Adrenal gland (tissue), 9 donors: ENCODE measurements at regions not wholly inside any gene's neighbourhood (a gene's known extent, or its start where the extent isn't known, plus 50 kb on each side); places are given as distances from the start of the nearest gene placed in this dataset.

Experiments
- DNase-seq, 7 donors: peaks; one replicate each; pipeline ENCODE4 v3.0.0-alpha.2; 2019 to 2020
- H3K27ac ChIP-seq, 5 donors: fragments of 200-600 bp; sonication (generic) in 4 of 5; 1 replicate in 3 of 5; 2 replicates in 2 of 5; pipeline versions ENCODE4 v1.5.1 to v1.8.0; 2016 to 2020; ENCODE audit warnings: mild to moderate bottlenecking in 1 of 5
- H3K27me3 ChIP-seq: fragments of 200-600 bp; 2 replicates; pipeline ENCODE4 v1.8.0; 2021
- H3K36me3 ChIP-seq, 2 donors: fragments of 200-600 bp; replicated peaks in 1 of 2; 1 replicate in 1 of 2; 2 replicates in 1 of 2; pipeline versions ENCODE4 v1.5.1 to v1.8.0; 2018 to 2022
- H3K4me1 ChIP-seq, 2 donors: fragments of 200-600 bp; replicated peaks in 1 of 2; 1 replicate in 1 of 2; 2 replicates in 1 of 2; pipeline versions ENCODE4 v1.5.1 to v1.8.0; 2018 to 2021
- H3K4me3 ChIP-seq, 4 donors: fragments of 200-600 bp; sonication (generic) in 3 of 4; one replicate each; pipeline ENCODE4 v1.5.1; 2016 to 2018
- H3K9me3 ChIP-seq, 3 donors: fragments of 200-600 bp; sonication (generic) in 1 of 3; replicated peaks in 1 of 3; 1 replicate in 2 of 3; 2 replicates in 1 of 3; pipeline versions ENCODE4 v1.5.1 to v1.8.0; 2016 to 2021
- POLR2A ChIP-seq, 2 donors: fragments of 450-650 bp; IDR thresholded peaks; one replicate each; pipeline ENCODE4 v1.6.1; 2017; ENCODE audit warnings: antibody characterized with exemption in 2 of 2, mild to moderate bottlenecking in 2 of 2, moderate library complexity in 1 of 2
- WGBS, 4 donors: extraction: QIAGEN DNeasy Blood & Tissue Kit in 2 of 4; methylation state at CpG; one replicate each; pipeline versions ENCODE4 v1.1.5 to v1.1.7; 2013 to 2017; 5-methylcytosine and 5-hydroxymethylcytosine counted together
- intact Hi-C, 2 donors: fragments of 100-400 bp; cut with DNase I; formaldehyde crosslinking; loops; one replicate each; pipeline versions ENCODE4 v1.14.1 to v1.15.0; 2022 to 2023
- TF ChIP-seq, protein P1 (sequence below), 6 experiments: fragments of 450-650 bp in 4 of 6; fragments of 200-600 bp in 2 of 6; sonication (generic) in 1 of 6; IDR thresholded peaks; 1 replicate in 5 of 6; 2 replicates in 1 of 6; pipeline versions ENCODE4 v1.5.1 to v1.8.0; 2016 to 2021; ENCODE audit warnings: antibody characterized with exemption in 6 of 6, mild to moderate bottlenecking in 2 of 6, moderate library complexity in 1 of 6
- donor health status: healthy with polysubstance abuse.
- donor health status: Bipolar disorder and iron deficiency.
- donor health status: DM: yes; HTN: yes; CAD: no.
- donor health status: DM: no; HTN: no; CAD: no.
- donor health status: DM: no; HTN: no; CAD: no.

DNA sequence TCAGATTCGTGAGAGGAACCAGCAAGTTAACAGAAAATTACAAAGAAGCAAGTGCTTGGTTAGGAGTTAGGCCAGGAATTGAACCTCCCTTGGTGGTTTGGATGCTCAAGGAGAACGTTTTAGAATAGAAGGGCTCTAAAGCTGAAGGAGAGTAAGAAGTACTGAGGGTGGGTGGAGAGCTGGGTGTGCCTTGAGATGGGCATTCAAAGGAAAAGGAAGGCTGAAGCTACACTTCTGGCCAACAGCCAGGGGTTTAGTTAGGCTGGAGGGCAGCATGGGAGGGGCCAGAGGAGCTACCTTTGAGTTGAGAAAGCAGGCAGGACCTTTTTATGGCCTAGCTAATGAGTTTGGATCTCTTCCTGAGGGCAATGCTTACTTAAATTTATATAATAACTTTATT, 421.2 kb downstream of the CCDC91 start:
- Histone ChIP-seq H3K9me3 (no peaks in the 10 kb centered on the region), H3K4me3 (no peak overlapping the region), H3K4me1 (no peaks in the 10 kb centered on the region), H3K36me3 (no peaks in the 10 kb centered on the region), H3K27ac (no peak overlapping the region), H3K27me3 (no peaks in the 10 kb centered on the region)
- no peak for DNase-seq
- TF ChIP-seq, protein P1, sequence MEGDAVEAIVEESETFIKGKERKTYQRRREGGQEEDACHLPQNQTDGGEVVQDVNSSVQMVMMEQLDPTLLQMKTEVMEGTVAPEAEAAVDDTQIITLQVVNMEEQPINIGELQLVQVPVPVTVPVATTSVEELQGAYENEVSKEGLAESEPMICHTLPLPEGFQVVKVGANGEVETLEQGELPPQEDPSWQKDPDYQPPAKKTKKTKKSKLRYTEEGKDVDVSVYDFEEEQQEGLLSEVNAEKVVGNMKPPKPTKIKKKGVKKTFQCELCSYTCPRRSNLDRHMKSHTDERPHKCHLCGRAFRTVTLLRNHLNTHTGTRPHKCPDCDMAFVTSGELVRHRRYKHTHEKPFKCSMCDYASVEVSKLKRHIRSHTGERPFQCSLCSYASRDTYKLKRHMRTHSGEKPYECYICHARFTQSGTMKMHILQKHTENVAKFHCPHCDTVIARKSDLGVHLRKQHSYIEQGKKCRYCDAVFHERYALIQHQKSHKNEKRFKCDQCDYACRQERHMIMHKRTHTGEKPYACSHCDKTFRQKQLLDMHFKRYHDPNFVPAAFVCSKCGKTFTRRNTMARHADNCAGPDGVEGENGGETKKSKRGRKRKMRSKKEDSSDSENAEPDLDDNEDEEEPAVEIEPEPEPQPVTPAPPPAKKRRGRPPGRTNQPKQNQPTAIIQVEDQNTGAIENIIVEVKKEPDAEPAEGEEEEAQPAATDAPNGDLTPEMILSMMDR (IDR thresholded peaks at IDR 0.05), result no peak
- TF ChIP-seq POLR2A (IDR thresholded peaks at IDR 0.05), result no peak
- intact Hi-C loops, result no loop called here
- 46 to 66% (median 57%) methylated on average over 2 of the region's 2 CpGs for WGBS, 4 donors

GRCh38 chr12:28618171-28618570, 427.9 kb downstream of the CCDC91 start:
- intact Hi-C loops, result no loop called here
- H3K27me3 ChIP-seq, result no peaks in the 10 kb centered on the region
- no peak overlapping the region for H3K27ac ChIP-seq
- H3K36me3 ChIP-seq, result no peaks in the 10 kb centered on the region
- WGBS, 4 donors, result 50 to 65% (median 57%) methylated on average over 1 of the region's 1 CpG
- H3K4me3 ChIP-seq, result no peak overlapping the region
- TF ChIP-seq, protein P1 (IDR thresholded peaks at IDR 0.05), result no peak
- TF ChIP-seq POLR2A (IDR thresholded peaks at IDR 0.05), result no peak
- no peaks in the 10 kb centered on the region for H3K9me3 ChIP-seq
- DNase-seq, result no peak
- H3K4me1 ChIP-seq, result no peaks in the 10 kb centered on the region

- intact Hi-C loops, result no loop called here
- Histone ChIP-seq H3K36me3 (no peaks in the 10 kb centered on the region), H3K4me1 (no peaks in the 10 kb centered on the region), H3K4me3 (no peak overlapping the region), H3K9me3 (no peaks in the 10 kb centered on the region), H3K27me3 (no peaks in the 10 kb centered on the region), H3K27ac (no peak overlapping the region)
- TF ChIP-seq, protein P1 (IDR thresholded peaks at IDR 0.05), result no peak
- TF ChIP-seq POLR2A (IDR thresholded peaks at IDR 0.05), result no peak
- WGBS, 4 donors, result 78 to 86% (median 83%) methylated on average over 3 of the region's 3 CpGs
- DNase-seq, result no peak
These were observed 428.5 kb downstream of the CCDC91 start for GRCh38 chr12:28618772-28619171.

GRCh38 chr12:28620281-28620680, 430.0 kb downstream of the CCDC91 start:
- no peak overlapping the region for H3K27ac ChIP-seq
- TF ChIP-seq, protein P1 (IDR thresholded peaks at IDR 0.05), result no peak
- TF ChIP-seq POLR2A (IDR thresholded peaks at IDR 0.05), result no peak
- H3K4me3 ChIP-seq, result no peak overlapping the region
- H3K4me1 ChIP-seq, result no peaks in the 10 kb centered on the region
- WGBS, 4 donors, result 63 to 78% (median 69%) methylated on average over 3 of the region's 3 CpGs
- H3K36me3 ChIP-seq, result no peaks in the 10 kb centered on the region
- no peaks in the 10 kb centered on the region for H3K27me3 ChIP-seq
- no peak for DNase-seq
- no peaks in the 10 kb centered on the region for H3K9me3 ChIP-seq
- intact Hi-C loops, result no loop called here
